Breast epithelium (tissue), 4 donors: ENCODE measurements at regions not wholly inside any gene's neighbourhood (a gene's known extent, or its start where the extent isn't known, plus 50 kb on each side); places are given as distances from the start of the nearest gene placed in this dataset.
"Not testable (repeated sequence)": the region's sequence is repeated elsewhere in the genome, so short reads cannot be mapped to it uniquely, and the experiment has no call there.

Experiments
- DNase-seq, 2 donors: peaks; one replicate each; pipeline ENCODE4 v3.0.0-alpha.2; 2019; ENCODE audit warnings: low spot score in 2 of 2
- H3K27ac ChIP-seq, 2 donors: fragments of 200-600 bp; sonication (generic) in 1 of 2; one replicate each; pipeline ENCODE4 v1.5.1; 2016 to 2019; ENCODE audit warnings: mild to moderate bottlenecking in 1 of 2
- H3K27me3 ChIP-seq, 2 donors: fragments of 200-600 bp; sonication (generic) in 1 of 2; one replicate each; pipeline versions ENCODE4 v1.5.1 to v1.6.0; 2017 to 2019; ENCODE audit warnings: control low read depth in 1 of 2, mild to moderate bottlenecking in 1 of 2
- H3K36me3 ChIP-seq: fragments of 200-600 bp; one replicate; pipeline ENCODE4 v1.5.1; 2019
- H3K4me1 ChIP-seq, 2 donors: fragments of 200-600 bp; sonication (generic); one replicate each; pipeline ENCODE4 v1.5.1; 2016 to 2019; ENCODE audit warnings: control low read depth in 1 of 2
- H3K4me3 ChIP-seq, 3 donors: fragments of 200-600 bp; sonication (generic); 1 replicate in 2 of 3; 2 replicates in 1 of 3; pipeline ENCODE4 v1.5.1; 2016 to 2019; ENCODE audit warnings: mild to moderate bottlenecking in 3 of 3, moderate library complexity in 2 of 3
- H3K9me3 ChIP-seq, 2 donors: fragments of 200-600 bp; sonication (generic) in 1 of 2; one replicate each; pipeline ENCODE4 v1.5.1; 2016 to 2019; ENCODE audit warnings: control low read depth in 1 of 2
- CTCF ChIP-seq, 3 donors: fragments of 450-650 bp; IDR thresholded peaks; one replicate each; pipeline ENCODE4 v1.5.1; 2016 to 2017; ENCODE audit warnings: antibody characterized with exemption in 3 of 3, mild to moderate bottlenecking in 3 of 3, moderate library complexity in 3 of 3
- POLR2A ChIP-seq: fragments of 450-650 bp; IDR thresholded peaks from one replicate; pipeline ENCODE4 v1.6.1; 2016; ENCODE audit warnings: antibody characterized with exemption, mild to moderate bottlenecking, moderate library complexity
- POLR2AphosphoS5 ChIP-seq, 3 donors: sonication (generic); formaldehyde crosslinking; IDR thresholded peaks; one replicate each; pipeline ENCODE4 v1.6.1; 2017; ENCODE audit warnings: antibody characterized with exemption in 3 of 3
- intact Hi-C: fragments of 100-400 bp; cut with DNase I; formaldehyde crosslinking; loops from one replicate; pipeline ENCODE4 v1.15.1; 2023; ENCODE audit warnings: low total_unique reads

- peak overlapping the region in 1 of 3 donors; percentile 13 for H3K4me3 ChIP-seq
- DNase-seq, result peak in 1 of 2 donors; percentile 43
- intact Hi-C loops, result no loop called here
- no peaks in the 10 kb centered on the region for H3K4me1 ChIP-seq
- no peaks in the 10 kb centered on the region for H3K27me3 ChIP-seq
- no peaks in the 10 kb centered on the region for H3K9me3 ChIP-seq
- no peaks in the 10 kb centered on the region for H3K36me3 ChIP-seq
- peak overlapping the region; percentile 67 to 82 for H3K27ac ChIP-seq
- peak in 1 of 3 donors; percentile 25 for TF ChIP-seq POLR2AphosphoS5 (IDR thresholded peaks at IDR 0.05)
- no peak for TF ChIP-seq CTCF (IDR thresholded peaks at IDR 0.05)
These were observed 128.7 kb downstream of the TMX1 start for GRCh38 chr14:51368721-51369163.

- no peak for TF ChIP-seq POLR2A
- TF ChIP-seq CTCF (IDR thresholded peaks at IDR 0.05), result no peak
- no peak for TF ChIP-seq POLR2AphosphoS5 (IDR thresholded peaks at IDR 0.05)
- H3K27me3 ChIP-seq, result no peaks in the 10 kb centered on the region
- no peaks in the 10 kb centered on the region for H3K36me3 ChIP-seq
- no peaks in the 10 kb centered on the region for H3K9me3 ChIP-seq
- no peak for DNase-seq
- intact Hi-C loops, result no loop called here
- H3K4me1 ChIP-seq, result no peaks in the 10 kb centered on the region
- H3K27ac ChIP-seq, result peak overlapping the region; percentile 67 to 82
- H3K4me3 ChIP-seq, result no peak overlapping the region
These were observed 129.8 kb downstream of the TMX1 start for GRCh38 chr14:51369814-51370213.

DNA sequence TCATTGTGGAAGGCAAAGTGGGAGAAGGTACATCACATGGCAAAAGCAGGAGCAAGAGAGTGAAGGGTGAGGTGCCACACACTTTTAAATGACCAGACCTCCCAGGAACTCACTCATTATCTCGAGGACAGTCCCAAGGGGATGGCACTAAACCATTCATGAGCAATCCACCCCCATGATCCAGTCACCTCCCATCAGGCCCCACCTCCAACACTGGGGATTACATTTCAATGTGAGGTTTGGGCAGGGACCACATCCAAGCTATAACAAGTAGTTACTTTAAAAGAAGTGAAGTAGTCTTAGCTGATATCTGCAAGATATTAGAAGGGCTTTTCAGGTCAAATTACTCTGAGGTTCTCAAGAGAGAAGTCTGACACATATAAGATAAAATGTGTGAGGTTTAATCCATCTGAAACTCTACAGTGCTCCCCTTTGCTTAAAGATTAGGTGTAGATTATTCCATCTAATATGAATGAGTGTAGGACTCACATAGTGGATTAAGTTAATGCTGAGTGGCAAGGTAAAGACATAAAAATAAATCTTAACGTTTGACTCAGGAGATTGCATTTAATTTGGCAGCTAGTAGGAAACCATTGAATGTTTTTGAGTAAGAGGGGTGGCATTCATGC, 130.8 kb downstream of the TMX1 start:
- Histone ChIP-seq H3K27ac (peak overlapping the region; percentile 29 to 52), H3K27me3 (no peaks in the 10 kb centered on the region), H3K36me3 (no peaks in the 10 kb centered on the region), H3K9me3 (no peaks in the 10 kb centered on the region), H3K4me3 (no peak overlapping the region), H3K4me1 (no peaks in the 10 kb centered on the region)
- TF ChIP-seq POLR2A (no peak), POLR2AphosphoS5 (IDR thresholded peaks at IDR 0.05) (no peak), CTCF (IDR thresholded peaks at IDR 0.05) (no peak)
- DNase-seq, result no peak
- intact Hi-C loops, result no loop called here

DNA sequence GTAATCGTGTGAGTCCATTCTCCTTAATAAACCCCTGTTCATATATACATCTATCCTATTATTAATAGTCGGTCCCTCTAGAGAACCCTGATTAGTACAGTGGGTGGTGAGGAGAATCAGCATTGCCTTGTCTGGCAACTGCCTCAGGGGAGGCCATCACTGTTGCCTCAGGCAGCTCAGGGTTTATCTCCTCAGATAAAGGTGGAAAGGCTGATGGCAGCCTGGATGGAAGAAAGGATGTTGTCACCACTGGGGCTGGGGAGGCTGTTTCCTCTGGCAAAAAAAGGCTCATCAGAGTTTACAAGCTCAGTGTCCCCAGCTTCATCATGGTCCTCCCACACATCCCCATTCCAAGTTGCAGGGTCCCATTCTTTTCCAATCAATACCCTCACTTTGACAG, 137.1 kb downstream of the TMX1 start:
- H3K27ac ChIP-seq, H3K36me3 ChIP-seq, intact Hi-C loops: not testable (repeated sequence)

GRCh38 chr14:51382506-51382905, 142.5 kb downstream of the TMX1 start:
- no peaks in the 10 kb centered on the region for H3K36me3 ChIP-seq
- TF ChIP-seq POLR2A, result no peak
- TF ChIP-seq CTCF (IDR thresholded peaks at IDR 0.05), result no peak
- no peak for TF ChIP-seq POLR2AphosphoS5 (IDR thresholded peaks at IDR 0.05)
- no peak overlapping the region for H3K4me3 ChIP-seq
- peak in 1 of 2 donors; percentile 78 for DNase-seq
- H3K9me3 ChIP-seq, result no peaks in the 10 kb centered on the region
- H3K27ac ChIP-seq, result peak overlapping the region; percentile 80 to 83
- intact Hi-C loops, result loop anchor here (2.0 kb wide), 1 partner anchor 62 kb away; no protein-coding TSS in a partner anchor
- H3K27me3 ChIP-seq, result no peaks in the 10 kb centered on the region
- peaks cover 0 to 4% of the 10 kb centered on the region in 2 donors for H3K4me1 ChIP-seq

More for the DNA sequence above, 137.1 kb downstream of the TMX1 start:
- not testable (repeated sequence) for DNase-seq, H3K4me3 ChIP-seq, H3K27me3 ChIP-seq, H3K4me1 ChIP-seq, H3K9me3 ChIP-seq
